ENCODE measurements at regions not wholly inside any gene's neighbourhood (a gene's known extent, or its start where the extent isn't known, plus 50 kb on each side); places are given as distances from the start of the nearest gene placed in this dataset.

DNA sequence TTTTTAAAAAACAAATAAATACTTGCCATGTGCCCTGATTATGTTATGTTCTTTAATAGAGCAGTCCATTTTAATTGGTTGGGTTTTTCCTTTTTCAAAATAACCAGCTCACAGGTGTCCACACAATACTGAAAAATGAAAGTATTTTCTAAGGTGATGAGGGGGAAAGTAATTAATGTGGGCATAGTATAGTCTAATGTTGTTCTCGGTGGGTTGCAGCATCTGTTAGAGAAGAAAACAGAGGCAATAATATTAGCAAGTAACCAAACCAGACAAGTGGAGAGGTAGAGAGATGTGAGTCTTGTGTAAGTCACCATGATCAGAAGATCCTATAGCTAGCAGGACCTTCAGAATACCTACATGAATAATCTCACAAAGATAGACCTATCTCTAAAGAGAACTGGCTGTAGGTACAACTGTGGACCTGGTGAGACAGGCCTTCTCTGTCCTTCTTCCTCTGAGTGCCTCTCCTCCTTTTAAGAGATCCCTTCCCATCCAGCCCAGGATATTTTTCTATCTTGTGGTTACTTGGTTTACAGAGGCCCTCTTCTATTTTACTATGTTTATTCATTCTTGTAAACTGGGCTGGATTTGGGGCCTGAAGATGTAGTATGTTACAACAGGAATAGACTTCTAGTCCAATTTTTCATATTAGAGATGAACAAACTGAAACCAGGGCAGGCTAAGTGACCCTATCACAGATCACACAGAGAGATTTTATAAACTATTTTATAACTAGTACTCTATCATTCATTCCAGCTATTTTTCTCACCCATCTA, 67.1 kb upstream of the MSTN start:
- TF ChIP-seq, protein P1, sequence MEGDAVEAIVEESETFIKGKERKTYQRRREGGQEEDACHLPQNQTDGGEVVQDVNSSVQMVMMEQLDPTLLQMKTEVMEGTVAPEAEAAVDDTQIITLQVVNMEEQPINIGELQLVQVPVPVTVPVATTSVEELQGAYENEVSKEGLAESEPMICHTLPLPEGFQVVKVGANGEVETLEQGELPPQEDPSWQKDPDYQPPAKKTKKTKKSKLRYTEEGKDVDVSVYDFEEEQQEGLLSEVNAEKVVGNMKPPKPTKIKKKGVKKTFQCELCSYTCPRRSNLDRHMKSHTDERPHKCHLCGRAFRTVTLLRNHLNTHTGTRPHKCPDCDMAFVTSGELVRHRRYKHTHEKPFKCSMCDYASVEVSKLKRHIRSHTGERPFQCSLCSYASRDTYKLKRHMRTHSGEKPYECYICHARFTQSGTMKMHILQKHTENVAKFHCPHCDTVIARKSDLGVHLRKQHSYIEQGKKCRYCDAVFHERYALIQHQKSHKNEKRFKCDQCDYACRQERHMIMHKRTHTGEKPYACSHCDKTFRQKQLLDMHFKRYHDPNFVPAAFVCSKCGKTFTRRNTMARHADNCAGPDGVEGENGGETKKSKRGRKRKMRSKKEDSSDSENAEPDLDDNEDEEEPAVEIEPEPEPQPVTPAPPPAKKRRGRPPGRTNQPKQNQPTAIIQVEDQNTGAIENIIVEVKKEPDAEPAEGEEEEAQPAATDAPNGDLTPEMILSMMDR (IDR thresholded peaks at IDR 0.05; ENCODE audit: low read depth, low read length) = no peak
- TF ChIP-seq EZH2phosphoT487 (IDR thresholded peaks at IDR 0.05; ENCODE audit: low read depth) = no peak
